ENCODE measurements at regions not wholly inside any gene's neighbourhood (a gene's known extent, or its start where the extent isn't known, plus 50 kb on each side); places are given as distances from the start of the nearest gene placed in this dataset.

DNA sequence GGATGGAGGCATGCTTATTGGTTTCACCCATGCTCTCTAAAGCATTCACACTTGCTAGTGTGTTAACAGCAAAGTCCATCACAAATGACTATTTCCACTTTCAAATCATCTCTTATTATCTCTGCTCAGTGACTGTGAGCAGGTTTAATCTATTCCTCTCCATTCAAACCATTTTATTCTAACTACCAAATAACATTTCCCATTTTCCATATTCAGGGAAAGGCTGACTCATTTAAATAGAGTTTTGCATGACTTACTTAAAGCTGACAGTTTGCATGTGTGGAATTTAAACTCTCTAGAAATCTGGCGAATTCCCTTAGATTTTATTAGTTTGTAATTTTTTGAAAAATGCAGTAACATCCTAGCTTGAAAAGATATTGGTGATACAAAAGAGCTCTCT is 615.7 kb upstream of the LRRC4C start:
- TF ChIP-seq, protein P1, sequence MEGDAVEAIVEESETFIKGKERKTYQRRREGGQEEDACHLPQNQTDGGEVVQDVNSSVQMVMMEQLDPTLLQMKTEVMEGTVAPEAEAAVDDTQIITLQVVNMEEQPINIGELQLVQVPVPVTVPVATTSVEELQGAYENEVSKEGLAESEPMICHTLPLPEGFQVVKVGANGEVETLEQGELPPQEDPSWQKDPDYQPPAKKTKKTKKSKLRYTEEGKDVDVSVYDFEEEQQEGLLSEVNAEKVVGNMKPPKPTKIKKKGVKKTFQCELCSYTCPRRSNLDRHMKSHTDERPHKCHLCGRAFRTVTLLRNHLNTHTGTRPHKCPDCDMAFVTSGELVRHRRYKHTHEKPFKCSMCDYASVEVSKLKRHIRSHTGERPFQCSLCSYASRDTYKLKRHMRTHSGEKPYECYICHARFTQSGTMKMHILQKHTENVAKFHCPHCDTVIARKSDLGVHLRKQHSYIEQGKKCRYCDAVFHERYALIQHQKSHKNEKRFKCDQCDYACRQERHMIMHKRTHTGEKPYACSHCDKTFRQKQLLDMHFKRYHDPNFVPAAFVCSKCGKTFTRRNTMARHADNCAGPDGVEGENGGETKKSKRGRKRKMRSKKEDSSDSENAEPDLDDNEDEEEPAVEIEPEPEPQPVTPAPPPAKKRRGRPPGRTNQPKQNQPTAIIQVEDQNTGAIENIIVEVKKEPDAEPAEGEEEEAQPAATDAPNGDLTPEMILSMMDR (IDR thresholded peaks at IDR 0.05) = no peak
- no peaks in the 10 kb centered on the region for H3K9me3 ChIP-seq
- no peaks in the 10 kb centered on the region for H3K4me1 ChIP-seq
- DNase-seq (ENCODE audit: low spot score) = no peak
- no peak overlapping the region for H3K27ac ChIP-seq
- no peak overlapping the region for H3K4me3 ChIP-seq
- H3K36me3 ChIP-seq = no peaks in the 10 kb centered on the region
- no peaks in the 10 kb centered on the region for H3K27me3 ChIP-seq

DNA sequence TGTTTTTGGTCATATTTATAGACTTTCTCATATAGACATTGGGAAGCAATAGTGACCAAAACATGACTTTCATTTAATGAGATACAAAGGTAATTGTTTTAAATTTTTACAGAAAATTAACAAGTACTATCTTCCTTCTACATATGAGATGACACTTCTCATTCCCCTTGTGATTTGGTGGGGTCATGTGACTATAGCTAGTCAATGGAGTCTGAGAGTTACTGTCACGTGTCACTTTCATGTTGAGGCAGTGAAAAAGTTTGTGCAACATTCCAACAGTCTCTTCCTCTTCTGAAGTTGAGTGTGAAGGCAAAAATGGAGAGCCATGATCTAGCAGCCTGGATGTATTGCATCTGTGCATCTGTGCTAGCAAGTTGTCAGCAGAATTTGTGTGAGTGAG is 618.3 kb upstream of the LRRC4C start:
- Histone ChIP-seq H3K27ac (no peak overlapping the region), H3K27me3 (no peaks in the 10 kb centered on the region), H3K4me3 (no peak overlapping the region), H3K36me3 (no peaks in the 10 kb centered on the region), H3K4me1 (no peaks in the 10 kb centered on the region), H3K9me3 (no peaks in the 10 kb centered on the region)
- TF ChIP-seq, protein P1 (IDR thresholded peaks at IDR 0.05) = no peak
- DNase-seq (ENCODE audit: low spot score) = no peak

DNA sequence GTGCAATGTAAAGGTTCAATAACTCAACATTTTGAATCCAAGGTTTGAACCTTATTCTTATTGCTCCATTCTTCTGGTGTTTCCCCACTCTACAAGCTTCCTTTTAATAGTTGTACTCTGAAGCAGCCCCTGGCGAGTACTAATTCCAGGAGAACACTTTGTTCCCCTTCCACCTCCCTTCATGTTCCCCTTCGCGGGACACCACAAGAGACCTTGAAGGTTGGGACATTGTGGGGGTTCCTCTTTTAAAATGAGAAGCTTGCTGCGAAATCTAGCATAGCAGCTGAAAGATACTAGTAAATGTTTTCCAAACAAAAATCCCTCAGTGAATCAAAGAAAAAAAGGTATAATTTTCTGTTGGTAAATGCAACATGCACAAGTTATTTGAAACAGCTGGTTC is 626.3 kb upstream of the LRRC4C start:
- H3K9me3 ChIP-seq = no peaks in the 10 kb centered on the region
- no peak for DNase-seq (ENCODE audit: low spot score)
- no peak overlapping the region for H3K27ac ChIP-seq
- H3K4me1 ChIP-seq = no peaks in the 10 kb centered on the region
- no peaks in the 10 kb centered on the region for H3K36me3 ChIP-seq
- H3K4me3 ChIP-seq = no peak overlapping the region
- TF ChIP-seq, protein P1 (IDR thresholded peaks at IDR 0.05) = no peak
- H3K27me3 ChIP-seq = no peaks in the 10 kb centered on the region

DNA sequence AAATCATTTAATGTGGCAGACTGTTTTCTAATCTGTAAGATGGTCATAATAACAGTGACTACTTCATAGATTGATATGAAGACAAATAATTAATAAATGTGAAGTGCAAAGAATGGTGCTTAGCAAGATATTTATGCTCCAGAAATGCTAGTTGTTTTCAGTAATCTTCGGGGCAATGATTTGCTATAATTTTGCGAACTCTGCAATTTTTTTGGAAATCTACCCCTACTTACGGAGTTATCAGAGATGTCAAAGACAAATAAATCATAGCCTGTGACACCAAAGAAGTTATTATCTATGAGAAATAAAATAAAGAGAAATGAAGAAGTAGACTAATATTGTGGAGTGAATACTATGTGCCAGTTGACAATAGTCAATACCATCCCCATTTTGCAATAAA is 634.1 kb upstream of the LRRC4C start:
- no peak overlapping the region for H3K4me3 ChIP-seq
- no peak overlapping the region for H3K27ac ChIP-seq
- no peaks in the 10 kb centered on the region for H3K4me1 ChIP-seq
- no peaks in the 10 kb centered on the region for H3K36me3 ChIP-seq
- H3K27me3 ChIP-seq = no peaks in the 10 kb centered on the region
- TF ChIP-seq, protein P1 (IDR thresholded peaks at IDR 0.05) = no peak
- H3K9me3 ChIP-seq = no peaks in the 10 kb centered on the region
- DNase-seq (ENCODE audit: low spot score) = no peak

DNA sequence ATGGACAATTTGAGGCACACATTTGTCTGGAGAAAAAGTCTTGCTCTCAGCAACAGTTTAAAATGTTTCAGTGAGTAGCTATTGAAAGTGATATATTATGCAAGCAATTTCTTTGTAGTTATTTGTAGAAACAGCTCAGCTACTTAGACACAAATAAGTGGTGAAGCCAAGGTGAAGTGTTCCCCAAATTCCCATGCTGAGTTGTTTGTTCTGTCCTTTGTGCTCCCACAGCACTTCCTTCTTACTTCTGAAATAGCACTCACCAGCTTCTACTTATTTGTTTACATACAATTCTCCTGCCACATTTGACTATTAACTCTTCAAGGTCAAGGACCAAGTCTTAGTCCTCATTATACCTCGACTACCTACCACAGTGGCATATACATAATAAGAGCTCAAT is 638.6 kb upstream of the LRRC4C start:
- TF ChIP-seq, protein P1 (IDR thresholded peaks at IDR 0.05) = no peak
- Histone ChIP-seq H3K9me3 (no peaks in the 10 kb centered on the region), H3K36me3 (no peaks in the 10 kb centered on the region), H3K4me3 (no peak overlapping the region), H3K4me1 (no peaks in the 10 kb centered on the region), H3K27ac (no peak overlapping the region), H3K27me3 (no peaks in the 10 kb centered on the region)
- no peak for DNase-seq (ENCODE audit: low spot score)

DNA sequence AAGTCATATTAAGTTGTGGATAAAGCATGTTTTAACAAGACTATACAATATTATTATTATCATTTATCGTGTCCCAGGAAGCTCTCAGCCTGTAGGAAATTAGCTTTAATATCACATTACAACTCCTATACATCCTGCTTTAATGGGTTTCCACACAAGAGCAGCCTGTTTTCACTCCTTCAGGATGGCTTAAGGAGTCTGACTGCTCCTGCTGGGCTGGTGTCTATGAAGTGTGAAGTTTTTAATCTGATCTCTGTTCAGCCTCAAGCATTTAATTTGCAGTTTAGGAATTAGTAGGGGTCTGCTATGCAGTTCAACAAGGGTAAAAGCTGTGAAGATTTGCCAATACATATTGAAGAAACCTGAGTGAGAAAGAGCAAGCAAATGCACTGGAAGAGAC is 653.4 kb upstream of the LRRC4C start:
- no peaks in the 10 kb centered on the region for H3K36me3 ChIP-seq
- DNase-seq (ENCODE audit: low spot score) = no peak
- no peaks in the 10 kb centered on the region for H3K9me3 ChIP-seq
- TF ChIP-seq, protein P1 (IDR thresholded peaks at IDR 0.05) = no peak
- H3K27ac ChIP-seq = no peak overlapping the region
- H3K4me1 ChIP-seq = no peaks in the 10 kb centered on the region
- H3K27me3 ChIP-seq = no peaks in the 10 kb centered on the region
- H3K4me3 ChIP-seq = no peak overlapping the region
